Prostate gland (tissue), 2 donors: ENCODE measurements at regions not wholly inside any gene's neighbourhood (a gene's known extent, or its start where the extent isn't known, plus 50 kb on each side); places are given as distances from the start of the nearest gene placed in this dataset.

Experiments
- DNase-seq: peaks from one replicate; pipeline ENCODE4 v3.0.0-alpha.2; 2019; ENCODE audit warnings: low spot score
- H3K27ac ChIP-seq, 2 donors: fragments of 200-600 bp; sonication (generic); 2 replicates each; pipeline ENCODE4 v1.5.1; 2017 to 2019
- H3K27me3 ChIP-seq: fragments of 200-600 bp; sonication (generic); replicated peaks from 2 replicates; pipeline ENCODE4 v1.5.1; 2019; ENCODE audit not compliant: insufficient read depth
- H3K36me3 ChIP-seq, 2 donors: fragments of 200-600 bp; sonication (generic); 1 replicate in 1 of 2; 2 replicates in 1 of 2; pipeline versions ENCODE4 v1.5.1 to v1.8.1; 2017 to 2019
- H3K4me1 ChIP-seq: fragments of 200-600 bp; sonication (generic); replicated peaks from 2 replicates; pipeline ENCODE4 v1.5.1; 2019
- H3K4me3 ChIP-seq, 2 donors: fragments of 200-600 bp; sonication (generic); 2 replicates each; pipeline ENCODE4 v1.5.1; 2017 to 2019
- H3K9me3 ChIP-seq: fragments of 200-600 bp; sonication (generic); 2 replicates; pipeline ENCODE4 v1.5.1; 2017
- POLR2A ChIP-seq: fragments of 450-650 bp; IDR thresholded peaks from one replicate; pipeline ENCODE4 v1.6.1; 2016; ENCODE audit warnings: antibody characterized with exemption, mild to moderate bottlenecking
- POLR2AphosphoS5 ChIP-seq: sonication (generic); formaldehyde crosslinking; IDR thresholded peaks from one replicate; pipeline ENCODE4 v1.6.1; 2017; ENCODE audit warnings: antibody characterized with exemption
- WGBS: methylation state at CpG from one replicate; pipeline ENCODE4 v1.1.5; 2018; 5-methylcytosine and 5-hydroxymethylcytosine counted together
- intact Hi-C: fragments of 100-400 bp; cut with DNase I; formaldehyde crosslinking; loops from one replicate; pipeline ENCODE4 v1.14.2; 2022
- TF ChIP-seq, protein P1 (sequence below), 4 experiments: fragments of 200-600 bp in 2 of 4; fragments of 450-650 bp in 2 of 4; sonication (generic) in 2 of 4; IDR thresholded peaks; 1 replicate in 3 of 4; 2 replicates in 1 of 4; pipeline ENCODE4 v1.5.1; 2016 to 2019; ENCODE audit warnings: antibody characterized with exemption in 4 of 4, mild to moderate bottlenecking in 2 of 4, moderate library complexity in 2 of 4

GRCh38 chr5:25484391-25484790 is 839.6 kb upstream of the CDH10 start:
- H3K27ac ChIP-seq = no peak overlapping the region
- H3K9me3 ChIP-seq = no peaks in the 10 kb centered on the region
- no peak overlapping the region for H3K4me3 ChIP-seq
- TF ChIP-seq, protein P1, sequence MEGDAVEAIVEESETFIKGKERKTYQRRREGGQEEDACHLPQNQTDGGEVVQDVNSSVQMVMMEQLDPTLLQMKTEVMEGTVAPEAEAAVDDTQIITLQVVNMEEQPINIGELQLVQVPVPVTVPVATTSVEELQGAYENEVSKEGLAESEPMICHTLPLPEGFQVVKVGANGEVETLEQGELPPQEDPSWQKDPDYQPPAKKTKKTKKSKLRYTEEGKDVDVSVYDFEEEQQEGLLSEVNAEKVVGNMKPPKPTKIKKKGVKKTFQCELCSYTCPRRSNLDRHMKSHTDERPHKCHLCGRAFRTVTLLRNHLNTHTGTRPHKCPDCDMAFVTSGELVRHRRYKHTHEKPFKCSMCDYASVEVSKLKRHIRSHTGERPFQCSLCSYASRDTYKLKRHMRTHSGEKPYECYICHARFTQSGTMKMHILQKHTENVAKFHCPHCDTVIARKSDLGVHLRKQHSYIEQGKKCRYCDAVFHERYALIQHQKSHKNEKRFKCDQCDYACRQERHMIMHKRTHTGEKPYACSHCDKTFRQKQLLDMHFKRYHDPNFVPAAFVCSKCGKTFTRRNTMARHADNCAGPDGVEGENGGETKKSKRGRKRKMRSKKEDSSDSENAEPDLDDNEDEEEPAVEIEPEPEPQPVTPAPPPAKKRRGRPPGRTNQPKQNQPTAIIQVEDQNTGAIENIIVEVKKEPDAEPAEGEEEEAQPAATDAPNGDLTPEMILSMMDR (IDR thresholded peaks at IDR 0.05) = no peak
- TF ChIP-seq POLR2AphosphoS5 = no peak
- no peaks in the 10 kb centered on the region for H3K4me1 ChIP-seq
- intact Hi-C loops = no loop called here
- no peaks in the 10 kb centered on the region for H3K27me3 ChIP-seq
- 46% methylated on average over 4 of the region's 4 CpGs for WGBS
- DNase-seq = no peak
- H3K36me3 ChIP-seq = no peaks in the 10 kb centered on the region

DNA sequence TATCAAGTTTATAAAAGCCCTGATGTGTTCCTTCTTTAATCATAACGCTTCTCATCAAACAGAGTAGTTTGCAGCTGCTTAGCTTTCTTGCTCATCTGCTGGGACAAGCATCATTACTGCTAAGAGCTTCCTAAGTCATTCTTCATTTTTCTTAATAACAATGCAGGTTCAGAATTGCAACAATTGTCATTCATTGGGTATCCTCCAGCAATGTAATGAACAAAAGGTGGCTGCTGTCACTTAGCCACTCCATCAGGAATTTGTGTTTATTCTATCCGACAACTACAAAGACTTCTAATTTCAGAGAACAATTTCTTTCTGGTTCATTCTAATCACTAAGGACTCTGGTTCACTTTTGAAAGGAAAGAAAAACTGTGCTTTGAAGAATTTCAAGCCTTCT is 836.7 kb upstream of the CDH10 start:
- DNase-seq = no peak
- H3K9me3 ChIP-seq = no peaks in the 10 kb centered on the region
- intact Hi-C loops = no loop called here
- no peaks in the 10 kb centered on the region for H3K36me3 ChIP-seq
- no peaks in the 10 kb centered on the region for H3K27me3 ChIP-seq
- no peak overlapping the region for H3K4me3 ChIP-seq
- WGBS = 62% methylated on average over 2 of the region's 2 CpGs
- TF ChIP-seq POLR2A (no peak), POLR2AphosphoS5 (no peak)
- no peaks in the 10 kb centered on the region for H3K4me1 ChIP-seq
- no peak overlapping the region for H3K27ac ChIP-seq

- DNase-seq = no peak
- intact Hi-C loops = no loop called here
Observed at GRCh38 chr5:25459082-25459481, 814.3 kb upstream of the CDH10 start.

GRCh38 chr5:25458628-25459027 is 813.9 kb upstream of the CDH10 start:
- no peak overlapping the region for H3K27ac ChIP-seq
- no peaks in the 10 kb centered on the region for H3K9me3 ChIP-seq
- no peaks in the 10 kb centered on the region for H3K36me3 ChIP-seq
- WGBS = 95% methylated on average over 2 of the region's 2 CpGs
- TF ChIP-seq POLR2AphosphoS5 = no peak
- no peak for TF ChIP-seq POLR2A
- TF ChIP-seq, protein P1 (IDR thresholded peaks at IDR 0.05) = no peak
- H3K4me1 ChIP-seq = no peaks in the 10 kb centered on the region
- DNase-seq = no peak
- H3K4me3 ChIP-seq = no peak overlapping the region
- intact Hi-C loops = no loop called here
- H3K27me3 ChIP-seq = no peaks in the 10 kb centered on the region

More at GRCh38 chr5:25459082-25459481, 814.3 kb upstream of the CDH10 start:
- no peaks in the 10 kb centered on the region for H3K4me1 ChIP-seq
- H3K27ac ChIP-seq = no peak overlapping the region
- TF ChIP-seq, protein P1 (IDR thresholded peaks at IDR 0.05) = no peak
- TF ChIP-seq POLR2A (no peak), POLR2AphosphoS5 (no peak)
- 89% methylated on average over 1 of the region's 1 CpG for WGBS
- H3K9me3 ChIP-seq = no peaks in the 10 kb centered on the region
- no peaks in the 10 kb centered on the region for H3K36me3 ChIP-seq
- H3K4me3 ChIP-seq = no peak overlapping the region
- no peaks in the 10 kb centered on the region for H3K27me3 ChIP-seq

DNA sequence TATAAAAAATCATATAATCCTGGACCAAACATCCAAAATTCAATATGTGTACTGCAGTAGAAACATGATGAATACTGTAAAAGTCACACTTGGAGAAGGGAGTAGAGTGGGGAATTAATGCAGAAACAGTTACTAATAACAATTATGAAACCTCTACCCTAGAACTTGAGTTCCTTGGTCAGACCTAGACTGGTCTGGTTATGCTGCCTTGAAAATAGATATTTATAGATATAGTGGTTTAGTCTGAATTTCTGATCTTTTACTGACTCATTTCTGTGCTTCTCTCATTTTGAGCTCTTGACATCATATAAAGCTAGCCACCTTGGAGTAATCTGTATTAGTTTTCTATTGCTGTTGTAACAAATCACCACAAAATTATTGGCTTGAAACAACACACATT is 808.7 kb upstream of the CDH10 start:
- intact Hi-C loops = no loop called here
- no peak for DNase-seq
- H3K27ac ChIP-seq = no peak overlapping the region
- H3K27me3 ChIP-seq = no peaks in the 10 kb centered on the region
- TF ChIP-seq, protein P1 (IDR thresholded peaks at IDR 0.05) = no peak
- TF ChIP-seq POLR2A = no peak
- no peak for TF ChIP-seq POLR2AphosphoS5
- no peaks in the 10 kb centered on the region for H3K4me1 ChIP-seq
- H3K4me3 ChIP-seq = no peak overlapping the region
- H3K9me3 ChIP-seq = no peaks in the 10 kb centered on the region
- H3K36me3 ChIP-seq = no peaks in the 10 kb centered on the region
